Nephron (organoid): ENCODE measurements at regions not wholly inside any gene's neighbourhood (a gene's known extent, or its start where the extent isn't known, plus 50 kb on each side); places are given as distances from the start of the nearest gene placed in this dataset.

ENCODE experiments used
- H3K27ac Mint-ChIP-seq, 3 experiments: 2 replicates each; pipeline ENCODE4 v1.8.0; 2020; ENCODE audit warnings: mixed read lengths in 3 of 3, mild to moderate bottlenecking in 2 of 3, moderate library complexity in 1 of 3
- H3K27me3 Mint-ChIP-seq: 2 replicates; pipeline ENCODE4 v1.8.0; 2021; ENCODE audit warnings: low read depth, mild to moderate bottlenecking, moderate library complexity, mixed read lengths
- H3K36me3 Mint-ChIP-seq: 2 replicates; pipeline ENCODE4 v1.8.0; 2020; ENCODE audit warnings: low read depth, mixed read lengths
- H3K4me1 Mint-ChIP-seq: 2 replicates; pipeline ENCODE4 v1.8.0; 2020; ENCODE audit warnings: mixed read lengths
- H3K4me3 Mint-ChIP-seq, 3 experiments: 2 replicates each; pipeline ENCODE4 v1.8.0; 2020; ENCODE audit warnings: mild to moderate bottlenecking in 3 of 3, mixed read lengths in 3 of 3, moderate library complexity in 2 of 3
- H3K9me3 Mint-ChIP-seq: 2 replicates; pipeline ENCODE4 v1.8.0; 2020; ENCODE audit warnings: mixed read lengths
- TF ChIP-seq, protein P1 (sequence below), 3 experiments: fragments of 200-600 bp; sonication (generic); IDR thresholded peaks; one replicate each; pipeline ENCODE4 v1.5.0; 2021; ENCODE audit warnings: antibody characterized with exemption in 3 of 3; ENCODE audit not compliant: unreplicated experiment in 3 of 3

DNA sequence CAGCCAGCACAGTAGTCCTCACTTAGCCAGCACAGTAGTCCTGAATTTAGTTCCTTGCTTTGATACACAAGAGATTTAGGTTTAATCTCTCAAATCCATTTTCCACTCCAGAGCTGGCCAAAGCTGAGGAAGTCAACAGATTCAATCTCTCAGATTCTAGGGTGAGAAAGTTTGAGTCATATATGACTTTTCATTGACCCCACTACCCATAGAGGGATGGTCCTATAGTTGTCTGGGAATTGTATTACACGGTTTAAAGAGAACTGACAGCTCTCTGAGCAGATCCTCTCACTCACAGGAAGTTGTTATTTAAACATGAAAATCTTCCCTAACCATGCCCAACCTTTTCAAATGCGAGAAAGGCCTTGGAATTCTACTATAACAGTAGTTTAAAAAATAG is 641.8 kb upstream of the SEMA3D start:
- no peak overlapping the region for H3K4me3 Mint-ChIP-seq
- H3K27ac Mint-ChIP-seq: no peak overlapping the region
- TF ChIP-seq, protein P1, sequence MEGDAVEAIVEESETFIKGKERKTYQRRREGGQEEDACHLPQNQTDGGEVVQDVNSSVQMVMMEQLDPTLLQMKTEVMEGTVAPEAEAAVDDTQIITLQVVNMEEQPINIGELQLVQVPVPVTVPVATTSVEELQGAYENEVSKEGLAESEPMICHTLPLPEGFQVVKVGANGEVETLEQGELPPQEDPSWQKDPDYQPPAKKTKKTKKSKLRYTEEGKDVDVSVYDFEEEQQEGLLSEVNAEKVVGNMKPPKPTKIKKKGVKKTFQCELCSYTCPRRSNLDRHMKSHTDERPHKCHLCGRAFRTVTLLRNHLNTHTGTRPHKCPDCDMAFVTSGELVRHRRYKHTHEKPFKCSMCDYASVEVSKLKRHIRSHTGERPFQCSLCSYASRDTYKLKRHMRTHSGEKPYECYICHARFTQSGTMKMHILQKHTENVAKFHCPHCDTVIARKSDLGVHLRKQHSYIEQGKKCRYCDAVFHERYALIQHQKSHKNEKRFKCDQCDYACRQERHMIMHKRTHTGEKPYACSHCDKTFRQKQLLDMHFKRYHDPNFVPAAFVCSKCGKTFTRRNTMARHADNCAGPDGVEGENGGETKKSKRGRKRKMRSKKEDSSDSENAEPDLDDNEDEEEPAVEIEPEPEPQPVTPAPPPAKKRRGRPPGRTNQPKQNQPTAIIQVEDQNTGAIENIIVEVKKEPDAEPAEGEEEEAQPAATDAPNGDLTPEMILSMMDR (IDR thresholded peaks at IDR 0.05; ENCODE audit: unreplicated experiment in 3 of 3): no peak

DNA sequence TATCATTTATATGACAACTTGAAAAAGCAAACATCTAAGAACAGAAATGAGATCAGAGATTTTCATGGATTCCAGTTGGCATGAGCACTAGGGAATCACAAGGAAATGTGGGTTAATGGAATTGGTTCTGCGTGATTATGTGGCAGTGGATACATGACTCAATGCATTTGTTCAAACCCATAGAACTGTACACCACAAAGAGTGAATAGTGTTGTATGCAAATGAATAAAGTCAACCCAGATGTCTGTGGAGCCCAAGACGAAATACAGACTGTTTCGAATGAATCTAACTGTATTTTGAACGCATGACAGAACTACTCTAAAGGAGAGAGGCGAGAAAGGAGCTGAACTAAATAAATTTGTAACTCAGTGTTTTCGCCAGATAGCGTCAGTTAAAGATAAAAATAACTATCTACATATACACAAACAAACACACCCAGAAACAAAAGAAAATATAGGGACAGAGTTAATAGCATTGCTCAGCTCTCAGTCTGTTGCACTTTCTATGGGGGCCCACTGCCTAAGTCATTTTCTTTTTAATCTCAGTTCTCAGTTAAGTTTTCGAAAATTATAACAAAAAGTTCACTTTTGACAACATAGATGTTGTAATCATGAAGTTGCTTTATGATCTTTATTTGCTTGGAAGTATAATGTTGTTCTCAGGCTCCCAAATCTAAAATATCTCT is 636.7 kb upstream of the SEMA3D start:
- Mint-ChIP-seq H3K9me3 (no peaks in the 10 kb centered on the region), H3K36me3 (no peaks in the 10 kb centered on the region), H3K27ac (peak overlapping the region; percentile 23 to 48 (median 48)), H3K4me1 (peaks cover 13% of the 10 kb centered on the region), H3K27me3 (no peaks in the 10 kb centered on the region), H3K4me3 (no peak overlapping the region)
- TF ChIP-seq, protein P1 (IDR thresholded peaks at IDR 0.05; ENCODE audit: unreplicated experiment in 3 of 3): no peak

More for the DNA sequence above, 641.8 kb upstream of the SEMA3D start:
- no peaks in the 10 kb centered on the region for H3K9me3 Mint-ChIP-seq
- H3K36me3 Mint-ChIP-seq: no peaks in the 10 kb centered on the region
- H3K27me3 Mint-ChIP-seq: no peaks in the 10 kb centered on the region
- peaks cover 13% of the 10 kb centered on the region for H3K4me1 Mint-ChIP-seq

DNA sequence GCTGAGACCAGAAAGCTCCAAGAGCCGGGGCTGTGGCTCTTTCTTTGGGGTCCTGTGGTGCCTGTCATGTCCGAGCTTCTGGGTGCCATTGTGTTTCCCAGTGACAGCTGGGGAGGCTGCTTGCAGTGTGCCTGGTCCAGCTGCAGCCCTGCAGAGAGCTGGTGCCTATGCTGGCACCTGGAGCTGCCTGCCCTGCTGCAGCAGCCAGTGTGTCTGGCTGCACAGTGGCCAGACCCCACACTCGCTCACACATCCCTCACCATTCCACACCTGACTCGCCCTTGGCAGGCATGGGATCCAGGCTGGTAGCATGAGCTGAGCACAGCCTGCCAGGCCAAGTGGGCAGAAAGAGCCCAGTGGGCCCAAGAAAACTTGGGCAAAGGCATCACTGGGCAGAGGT is 635.1 kb upstream of the SEMA3D start:
- Mint-ChIP-seq H3K4me3 (no peak overlapping the region), H3K36me3 (no peaks in the 10 kb centered on the region), H3K4me1 (peaks cover 13% of the 10 kb centered on the region), H3K27me3 (no peaks in the 10 kb centered on the region), H3K9me3 (no peaks in the 10 kb centered on the region), H3K27ac (no peak overlapping the region)
- TF ChIP-seq, protein P1 (IDR thresholded peaks at IDR 0.05; ENCODE audit: unreplicated experiment in 3 of 3): no peak

DNA sequence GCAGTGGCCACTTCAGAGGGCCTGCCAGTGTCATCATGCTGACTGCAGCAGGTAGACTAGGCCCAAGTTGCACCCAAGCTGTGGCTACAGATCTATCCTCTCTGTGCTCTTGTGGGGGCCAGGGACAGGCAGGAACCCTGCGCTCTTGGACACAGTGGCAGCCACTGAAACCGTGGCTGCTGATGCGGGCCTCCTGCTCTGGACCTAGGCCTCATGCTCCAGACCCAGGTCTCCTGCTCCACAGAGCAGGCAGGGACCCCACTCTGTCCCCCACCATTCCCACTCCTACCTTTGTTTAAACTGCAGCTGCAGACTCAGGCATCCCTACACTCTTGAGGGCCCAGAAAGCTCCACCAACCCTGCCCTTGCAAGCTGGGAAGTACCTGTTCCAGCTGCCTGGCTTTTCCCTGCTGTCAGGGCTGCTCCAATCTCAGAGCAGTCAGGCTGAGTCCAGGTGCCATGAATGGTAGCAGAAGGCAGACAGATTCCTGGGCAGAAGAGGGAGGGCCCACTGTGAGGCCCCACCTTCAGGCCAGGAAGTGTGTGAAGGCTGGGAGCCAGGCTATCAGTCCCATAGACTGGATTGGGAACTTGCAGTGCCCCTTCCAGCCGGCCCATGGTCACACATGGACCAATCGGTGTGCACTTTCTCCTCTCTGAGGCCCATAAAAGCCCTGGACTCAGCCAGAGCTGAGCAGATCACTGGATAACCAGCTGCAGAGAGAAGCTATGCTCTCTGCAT is 634.0 kb upstream of the SEMA3D start:
- no peak overlapping the region for H3K27ac Mint-ChIP-seq
- H3K4me1 Mint-ChIP-seq: peaks cover 13% of the 10 kb centered on the region
- no peaks in the 10 kb centered on the region for H3K27me3 Mint-ChIP-seq
- H3K9me3 Mint-ChIP-seq: no peaks in the 10 kb centered on the region
- no peaks in the 10 kb centered on the region for H3K36me3 Mint-ChIP-seq
- TF ChIP-seq, protein P1 (IDR thresholded peaks at IDR 0.05; ENCODE audit: unreplicated experiment in 3 of 3): no peak
- no peak overlapping the region for H3K4me3 Mint-ChIP-seq

DNA sequence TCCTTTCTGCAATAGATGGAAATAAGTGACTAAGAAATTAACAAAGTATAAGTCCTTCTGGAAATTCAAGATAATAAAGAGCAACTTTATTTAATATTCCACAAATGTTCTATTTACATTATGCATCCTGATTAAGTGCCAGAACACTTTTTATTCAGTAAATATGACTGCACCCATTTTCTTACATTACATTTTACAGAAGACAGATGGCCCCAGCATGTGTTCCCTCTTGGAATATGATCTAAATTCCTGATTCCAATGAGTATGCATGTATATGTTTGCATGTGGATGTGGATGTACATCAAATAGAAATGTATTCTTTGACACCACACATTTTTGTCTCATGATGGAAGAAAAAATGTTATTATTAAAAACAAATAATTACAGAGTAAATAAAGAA is 628.7 kb upstream of the SEMA3D start:
- Mint-ChIP-seq H3K36me3 (no peaks in the 10 kb centered on the region), H3K4me1 (no peaks in the 10 kb centered on the region)

More for the DNA sequence above, 628.7 kb upstream of the SEMA3D start:
- no peaks in the 10 kb centered on the region for H3K9me3 Mint-ChIP-seq
- H3K27me3 Mint-ChIP-seq: no peaks in the 10 kb centered on the region
- H3K27ac Mint-ChIP-seq: no peak overlapping the region
- no peak overlapping the region for H3K4me3 Mint-ChIP-seq
- TF ChIP-seq, protein P1 (IDR thresholded peaks at IDR 0.05; ENCODE audit: unreplicated experiment in 3 of 3): no peak
